Esophagus muscularis mucosa (tissue), 4 donors: ENCODE measurements at regions not wholly inside any gene's neighbourhood (a gene's known extent, or its start where the extent isn't known, plus 50 kb on each side); places are given as distances from the start of the nearest gene placed in this dataset.

Experiments
- DNase-seq: peaks from one replicate; pipeline ENCODE4 v3.0.0-alpha.2; 2017; ENCODE audit errors: extremely low spot score
- H3K27ac ChIP-seq, 4 donors: fragments of 200-600 bp; sonication (generic); replicated peaks in 1 of 4; 1 replicate in 3 of 4; 2 replicates in 1 of 4; pipeline ENCODE4 v1.5.1; 2016 to 2019; ENCODE audit warnings: mild to moderate bottlenecking in 1 of 4
- H3K27me3 ChIP-seq, 4 donors: fragments of 200-600 bp; sonication (generic); one replicate each; pipeline versions ENCODE4 v1.5.1 to v1.6.0; 2016 to 2019
- H3K36me3 ChIP-seq, 4 donors: fragments of 200-600 bp; sonication (generic); one replicate each; pipeline ENCODE4 v1.5.1; 2016 to 2019
- H3K4me1 ChIP-seq, 4 donors: fragments of 200-600 bp; sonication (generic); one replicate each; pipeline ENCODE4 v1.5.1; 2016 to 2019
- H3K4me3 ChIP-seq, 4 donors: fragments of 200-600 bp; sonication (generic); 1 replicate in 2 of 4; 2 replicates in 2 of 4; pipeline ENCODE4 v1.5.1; 2016 to 2019; ENCODE audit warnings: mild to moderate bottlenecking in 4 of 4, moderate library complexity in 1 of 4
- H3K9me3 ChIP-seq, 4 donors: fragments of 200-600 bp; sonication (generic); 1 replicate in 3 of 4; 2 replicates in 1 of 4; pipeline ENCODE4 v1.5.1; 2016 to 2019
- CTCF ChIP-seq, 3 experiments: fragments of 200-600 bp in 2 of 3; fragments of 450-650 bp in 1 of 3; sonication (generic) in 2 of 3; IDR thresholded peaks; one replicate each; pipeline ENCODE4 v1.5.1; 2017 to 2019; ENCODE audit warnings: antibody characterized with exemption in 3 of 3, mild to moderate bottlenecking in 2 of 3, moderate library complexity in 1 of 3
- EP300 ChIP-seq: sonication (generic); formaldehyde crosslinking; IDR thresholded peaks from one replicate; pipeline ENCODE4 v1.6.1; 2017; ENCODE audit warnings: antibody characterized with exemption
- POLR2A ChIP-seq: fragments of 450-650 bp; IDR thresholded peaks from one replicate; pipeline ENCODE4 v1.6.1; 2017; ENCODE audit warnings: antibody characterized with exemption, moderate library complexity, mild to moderate bottlenecking, low read depth
- POLR2AphosphoS5 ChIP-seq, 2 donors: sonication (generic); formaldehyde crosslinking; IDR thresholded peaks; one replicate each; pipeline ENCODE4 v1.6.1; 2017; ENCODE audit warnings: antibody characterized with exemption in 2 of 2
- whole genome bisulfite sequencing: methylation state at CpG from one replicate; pipeline ENCODE4 v1.1.5; 2018; 5-methylcytosine and 5-hydroxymethylcytosine counted together
- intact Hi-C: fragments of 100-400 bp; cut with DNase I; formaldehyde crosslinking; loops from one replicate; pipeline ENCODE4 v1.15.1; 2023

- H3K36me3 ChIP-seq = no peaks in the 10 kb centered on the region
- H3K9me3 ChIP-seq = no peaks in the 10 kb centered on the region
- no peaks in the 10 kb centered on the region for H3K27me3 ChIP-seq
- intact Hi-C loops = no loop called here
- H3K4me1 ChIP-seq = peaks cover 0 to 7% (median 5%) of the 10 kb centered on the region in 4 donors
- DNase-seq = no peak
- TF ChIP-seq EP300 (no peak), CTCF (IDR thresholded peaks at IDR 0.05) (no peak), POLR2A (no peak), POLR2AphosphoS5 (IDR thresholded peaks at IDR 0.05) (no peak)
- H3K27ac ChIP-seq = no peak overlapping the region
- H3K4me3 ChIP-seq = no peak overlapping the region
- 81% methylated on average over 3 of the region's 3 CpGs for WGBS
Measured at GRCh38 chr1:219560856-219561255, 52.0 kb downstream of the ZC3H11B start.

- intact Hi-C loops = no loop called here
- Histone ChIP-seq H3K27me3 (no peaks in the 10 kb centered on the region), H3K27ac (no peak overlapping the region), H3K36me3 (no peaks in the 10 kb centered on the region), H3K9me3 (no peaks in the 10 kb centered on the region), H3K4me1 (peaks cover 4 to 16% (median 14%) of the 10 kb centered on the region in 4 donors), H3K4me3 (no peak overlapping the region)
- WGBS = 97% methylated on average over 4 of the region's 4 CpGs
- no peak for DNase-seq
- TF ChIP-seq POLR2A (no peak), EP300 (no peak), POLR2AphosphoS5 (IDR thresholded peaks at IDR 0.05) (no peak), CTCF (IDR thresholded peaks at IDR 0.05) (no peak)
Measured at GRCh38 chr1:219559899-219560298, 53.0 kb downstream of the ZC3H11B start.

- intact Hi-C loops = no loop called here
- no peaks in the 10 kb centered on the region for H3K36me3 ChIP-seq
- H3K4me3 ChIP-seq = no peak overlapping the region
- peaks cover 4 to 18% (median 14%) of the 10 kb centered on the region in 4 donors for H3K4me1 ChIP-seq
- no peak for DNase-seq
- peak overlapping the region in 3 of 4 donors; percentile 27 to 58 (median 33) for H3K27ac ChIP-seq
- no peak for TF ChIP-seq CTCF (IDR thresholded peaks at IDR 0.05)
- TF ChIP-seq EP300 = no peak
- TF ChIP-seq POLR2A = no peak
- TF ChIP-seq POLR2AphosphoS5 (IDR thresholded peaks at IDR 0.05) = no peak
- H3K27me3 ChIP-seq = no peaks in the 10 kb centered on the region
- WGBS = 37% methylated on average over 2 of the region's 2 CpGs
- no peaks in the 10 kb centered on the region for H3K9me3 ChIP-seq
Measured at GRCh38 chr1:219555806-219556205, 57.1 kb downstream of the ZC3H11B start.

- no peaks in the 10 kb centered on the region for H3K27me3 ChIP-seq
- H3K4me1 ChIP-seq = peaks cover 4 to 18% (median 14%) of the 10 kb centered on the region in 4 donors
- H3K4me3 ChIP-seq = no peak overlapping the region
- H3K27ac ChIP-seq = peak overlapping the region in 3 of 4 donors; percentile 27 to 58 (median 33)
- no peaks in the 10 kb centered on the region for H3K36me3 ChIP-seq
- no peaks in the 10 kb centered on the region for H3K9me3 ChIP-seq
- no peak for TF ChIP-seq POLR2AphosphoS5 (IDR thresholded peaks at IDR 0.05)
- intact Hi-C loops = no loop called here
- WGBS = 77% methylated on average over 7 of the region's 7 CpGs
- no peak for DNase-seq
Measured at GRCh38 chr1:219555031-219555692, 57.7 kb downstream of the ZC3H11B start.

- peaks cover 4 to 18% (median 14%) of the 10 kb centered on the region in 4 donors for H3K4me1 ChIP-seq
- no peak overlapping the region for H3K27ac ChIP-seq
- intact Hi-C loops = no loop called here
- no peaks in the 10 kb centered on the region for H3K36me3 ChIP-seq
- H3K9me3 ChIP-seq = no peaks in the 10 kb centered on the region
- WGBS = 80% methylated on average over 3 of the region's 3 CpGs
- H3K27me3 ChIP-seq = no peaks in the 10 kb centered on the region
- no peak overlapping the region for H3K4me3 ChIP-seq
- TF ChIP-seq EP300 = no peak
- TF ChIP-seq POLR2AphosphoS5 (IDR thresholded peaks at IDR 0.05) = peak in 1 of 2 donors; percentile 10
- no peak for DNase-seq
Measured at GRCh38 chr1:219553934-219554502, 58.9 kb downstream of the ZC3H11B start.
